WTC11 (cell line): ENCODE measurements at regions not wholly inside any gene's neighbourhood (a gene's known extent, or its start where the extent isn't known, plus 50 kb on each side); places are given as distances from the start of the nearest gene placed in this dataset.

Experiments used
- ATAC-seq: fragments of 200-7000 bp; cut with Tn5 transposase; 2 replicates; pipeline ENCODE4 v1.10.0; 2021; ENCODE audit warnings: mild to moderate bottlenecking, moderate library complexity
- CTCF ChIA-PET: fragments of 300-600 bp; sonication (Branson Sonifier 250); formaldehyde crosslinking; loops from one replicate; lab custom pipeline; 2021; ENCODE audit warnings: antibody characterized with exemption; lab: Charles Lee
- POLR2A ChIA-PET: fragments of 350-600 bp; sonication (Branson Sonifier 250); formaldehyde crosslinking; loops from one replicate; lab custom pipeline; 2021; ENCODE audit warnings: antibody characterized with exemption; lab: Charles Lee
- DNase-seq: peaks from one replicate; pipeline ENCODE4 v3.0.0; 2021; ENCODE audit warnings: low spot score
- H3K27ac Mint-ChIP-seq: 2 replicates; pipeline ENCODE4 v1.8.0; 2021; ENCODE audit warnings: mixed read lengths
- H3K27me3 Mint-ChIP-seq: 2 replicates; pipeline ENCODE4 v1.8.0; 2021; ENCODE audit warnings: low read depth, mild to moderate bottlenecking, moderate library complexity, mixed read lengths
- H3K36me3 Mint-ChIP-seq: 2 replicates; pipeline ENCODE4 v1.8.0; 2021; ENCODE audit warnings: mixed read lengths
- H3K4me1 Mint-ChIP-seq: 2 replicates; pipeline ENCODE4 v1.8.0; 2022; ENCODE audit warnings: mixed read lengths
- H3K4me3 Mint-ChIP-seq: 2 replicates; pipeline ENCODE4 v1.8.0; 2021; ENCODE audit warnings: mild to moderate bottlenecking, moderate library complexity, mixed read lengths
- H3K9me3 Mint-ChIP-seq: 2 replicates; pipeline ENCODE4 v1.8.0; 2021; ENCODE audit warnings: mixed read lengths
- AR ChIP-seq: fragments of 250-450 bp; sonication (Bioruptor Pico); IDR thresholded peaks from 2 replicates; pipeline ENCODE4 v1.9.0; 2021; ENCODE audit warnings: mild to moderate bottlenecking
- CREM ChIP-seq: sonication (generic); formaldehyde crosslinking; IDR thresholded peaks from 2 replicates; pipeline ENCODE4 v1.8.1; 2022; ENCODE audit warnings: mild to moderate bottlenecking, missing genetic modification reagents, moderate library complexity
- E2F5 ChIP-seq: sonication (generic); formaldehyde crosslinking; IDR thresholded peaks from 2 replicates; pipeline ENCODE4 v1.8.1; 2022; ENCODE audit warnings: mild to moderate bottlenecking, moderate library complexity, missing genetic modification reagents
- NFATC4 ChIP-seq: fragments of 250-450 bp; sonication (Bioruptor Pico); IDR thresholded peaks from 2 replicates; pipeline ENCODE4 v1.9.0; 2021; ENCODE audit warnings: mild to moderate bottlenecking
- PRDM15 ChIP-seq: sonication (generic); formaldehyde crosslinking; IDR thresholded peaks from 2 replicates; pipeline ENCODE4 v1.8.0; 2022; ENCODE audit warnings: missing genetic modification reagents
- SMAD3 ChIP-seq: sonication (generic); formaldehyde crosslinking; IDR thresholded peaks from 2 replicates; pipeline ENCODE4 v1.8.0; 2022; ENCODE audit warnings: missing genetic modification reagents, mild to moderate bottlenecking, borderline replicate concordance
- ZBTB21 ChIP-seq: sonication (generic); formaldehyde crosslinking; IDR thresholded peaks from 2 replicates; pipeline ENCODE4 v1.8.1; 2023; ENCODE audit warnings: mild to moderate bottlenecking, missing genetic modification reagents, borderline replicate concordance
- ZNF423 ChIP-seq: fragments of 250-450 bp; sonication (Bioruptor Pico); IDR thresholded peaks from 2 replicates; pipeline ENCODE4 v2.1.2; 2022; ENCODE audit warnings: mild to moderate bottlenecking, moderate library complexity
- ZNF532 ChIP-seq: fragments of 250-450 bp; sonication (Bioruptor Pico); IDR thresholded peaks from 2 replicates; pipeline ENCODE4 v1.9.0; 2021; ENCODE audit warnings: mild to moderate bottlenecking, borderline replicate concordance
- TF ChIP-seq, protein P1 (sequence below): fragments of 250-450 bp; sonication (Bioruptor Pico); conservative IDR thresholded peaks from 2 replicates; pipeline ENCODE4 v1.9.0; 2021; ENCODE audit warnings: mild to moderate bottlenecking
- TF ChIP-seq, protein P2 (sequence below): fragments of 250-450 bp; sonication (Bioruptor Pico); IDR thresholded peaks from 2 replicates; pipeline ENCODE4 v1.9.0; 2021; ENCODE audit warnings: mild to moderate bottlenecking
- TF ChIP-seq, protein P3 (sequence below): sonication (generic); formaldehyde crosslinking; IDR thresholded peaks from 2 replicates; pipeline ENCODE4 v1.8.1; 2022; ENCODE audit warnings: mild to moderate bottlenecking, missing genetic modification reagents, moderate library complexity, borderline replicate concordance
- TF ChIP-seq, protein P4 (sequence below): sonication (generic); formaldehyde crosslinking; IDR thresholded peaks from 2 replicates; pipeline ENCODE4 v1.8.0; 2022; ENCODE audit warnings: mild to moderate bottlenecking, missing genetic modification reagents

DNA sequence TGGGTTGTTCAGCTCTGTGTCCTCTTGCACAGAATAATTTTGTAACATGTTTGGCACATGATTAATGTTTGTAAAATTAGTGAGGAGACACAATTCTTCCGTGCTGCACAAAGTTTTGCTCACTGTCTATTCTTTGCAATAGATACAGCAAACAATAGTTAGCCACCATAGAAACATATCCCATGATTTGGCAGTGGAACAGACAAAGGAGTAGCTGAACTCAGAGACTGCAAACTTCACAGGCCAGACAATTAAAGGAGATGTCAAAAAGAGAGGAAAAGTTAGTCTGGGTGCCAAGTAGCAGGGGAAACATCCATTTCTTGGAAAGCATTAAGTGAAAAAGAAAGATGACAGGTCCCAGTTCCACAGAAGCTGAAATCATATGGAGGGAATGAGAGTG is 267.4 kb upstream of the NRXN1 start:
- no peak for ATAC-seq

GRCh38 chr2:51297488-51297887 is 265.6 kb upstream of the NRXN1 start:
- TF ChIP-seq CREM (CRISPR knock-in tag) (no peak), E2F5 (CRISPR knock-in tag) (no peak), NFATC4 (no peak)
- TF ChIP-seq, protein P1, sequence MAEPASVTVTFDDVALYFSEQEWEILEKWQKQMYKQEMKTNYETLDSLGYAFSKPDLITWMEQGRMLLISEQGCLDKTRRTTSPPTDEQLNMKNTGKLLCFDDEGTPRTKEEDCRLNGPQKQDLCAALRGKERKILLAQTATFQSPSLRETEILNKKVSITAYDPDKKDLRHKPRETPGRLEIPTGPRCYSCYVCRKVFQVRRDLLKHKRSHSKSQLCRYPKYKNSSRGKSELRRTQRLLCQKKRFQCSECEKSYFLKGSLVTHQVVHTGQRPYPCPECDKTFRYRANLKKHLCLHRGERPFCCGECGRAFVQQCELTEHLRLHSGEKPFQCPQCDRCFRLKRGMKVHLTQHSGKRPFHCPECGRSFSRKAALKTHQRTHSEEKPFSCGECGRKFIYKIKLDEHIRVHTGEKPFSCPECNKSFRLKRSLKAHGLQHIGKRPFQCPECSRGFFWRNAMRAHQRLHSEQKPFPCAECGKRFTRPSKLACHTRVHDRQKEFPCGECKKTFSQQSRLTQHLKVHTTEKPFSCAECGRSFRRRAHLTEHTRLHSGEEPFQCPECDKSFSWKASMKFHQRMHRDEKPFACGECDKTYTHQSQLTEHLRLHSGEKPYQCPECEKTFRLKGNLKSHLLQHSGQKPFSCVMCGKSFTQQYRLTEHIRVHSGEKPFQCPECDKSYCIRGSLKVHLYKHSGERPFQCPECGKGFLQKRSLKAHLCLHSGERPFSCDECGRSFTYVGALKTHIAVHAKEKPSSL (CRISPR knock-in tag), result no peak
- TF ChIP-seq, protein P2, sequence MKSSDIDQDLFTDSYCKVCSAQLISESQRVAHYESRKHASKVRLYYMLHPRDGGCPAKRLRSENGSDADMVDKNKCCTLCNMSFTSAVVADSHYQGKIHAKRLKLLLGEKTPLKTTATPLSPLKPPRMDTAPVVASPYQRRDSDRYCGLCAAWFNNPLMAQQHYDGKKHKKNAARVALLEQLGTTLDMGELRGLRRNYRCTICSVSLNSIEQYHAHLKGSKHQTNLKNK (CRISPR knock-in tag), result no peak
- H3K27me3 Mint-ChIP-seq, result 0 out of 2 replicates have a peak, but pooled peaks cover 7% of the 10 kb centered on the region
- H3K36me3 Mint-ChIP-seq, result no peaks in the 10 kb centered on the region
- ATAC-seq (no peak), DNase-seq (no peak)
- peak overlapping the region; percentile 1; the same call in 1 of the 2 replicates for H3K27ac Mint-ChIP-seq
- peaks cover 22% of the 10 kb centered on the region for H3K4me1 Mint-ChIP-seq
- H3K9me3 Mint-ChIP-seq, result no peaks in the 10 kb centered on the region
- ChIA-PET CTCF (no interaction called here), POLR2A (no interaction called here)
- no peak overlapping the region for H3K4me3 Mint-ChIP-seq

More for the DNA sequence above, 267.4 kb upstream of the NRXN1 start:
- no peaks in the 10 kb centered on the region for H3K36me3 Mint-ChIP-seq
- DNase-seq, result no peak
- CTCF ChIA-PET, result no interaction called here
- POLR2A ChIA-PET, result no interaction called here
- no peaks in the 10 kb centered on the region for H3K27me3 Mint-ChIP-seq
- H3K27ac Mint-ChIP-seq, result no peak overlapping the region
- no peak overlapping the region for H3K4me3 Mint-ChIP-seq
- peaks cover 10% of the 10 kb centered on the region for H3K4me1 Mint-ChIP-seq
- no peaks in the 10 kb centered on the region for H3K9me3 Mint-ChIP-seq
- TF ChIP-seq, protein P3, sequence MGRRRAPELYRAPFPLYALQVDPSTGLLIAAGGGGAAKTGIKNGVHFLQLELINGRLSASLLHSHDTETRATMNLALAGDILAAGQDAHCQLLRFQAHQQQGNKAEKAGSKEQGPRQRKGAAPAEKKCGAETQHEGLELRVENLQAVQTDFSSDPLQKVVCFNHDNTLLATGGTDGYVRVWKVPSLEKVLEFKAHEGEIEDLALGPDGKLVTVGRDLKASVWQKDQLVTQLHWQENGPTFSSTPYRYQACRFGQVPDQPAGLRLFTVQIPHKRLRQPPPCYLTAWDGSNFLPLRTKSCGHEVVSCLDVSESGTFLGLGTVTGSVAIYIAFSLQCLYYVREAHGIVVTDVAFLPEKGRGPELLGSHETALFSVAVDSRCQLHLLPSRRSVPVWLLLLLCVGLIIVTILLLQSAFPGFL (CRISPR knock-in tag), result no peak
- TF ChIP-seq, all 79 proteins: peak for 0

GRCh38 chr2:51293566-51294200 is 261.8 kb upstream of the NRXN1 start:
- H3K4me1 Mint-ChIP-seq, result peaks cover 47% of the 10 kb centered on the region
- H3K9me3 Mint-ChIP-seq, result peaks cover 10% of the 10 kb centered on the region
- ChIA-PET CTCF (no interaction called here), POLR2A (no interaction called here)
- H3K4me3 Mint-ChIP-seq, result no peak overlapping the region
- no peak overlapping the region for H3K27ac Mint-ChIP-seq
- ATAC-seq (no peak), DNase-seq (no peak)
- no peaks in the 10 kb centered on the region for H3K36me3 Mint-ChIP-seq
- H3K27me3 Mint-ChIP-seq, result peaks cover 18% of the 10 kb centered on the region
- no peak for TF ChIP-seq NFATC4
- TF ChIP-seq, protein P4, sequence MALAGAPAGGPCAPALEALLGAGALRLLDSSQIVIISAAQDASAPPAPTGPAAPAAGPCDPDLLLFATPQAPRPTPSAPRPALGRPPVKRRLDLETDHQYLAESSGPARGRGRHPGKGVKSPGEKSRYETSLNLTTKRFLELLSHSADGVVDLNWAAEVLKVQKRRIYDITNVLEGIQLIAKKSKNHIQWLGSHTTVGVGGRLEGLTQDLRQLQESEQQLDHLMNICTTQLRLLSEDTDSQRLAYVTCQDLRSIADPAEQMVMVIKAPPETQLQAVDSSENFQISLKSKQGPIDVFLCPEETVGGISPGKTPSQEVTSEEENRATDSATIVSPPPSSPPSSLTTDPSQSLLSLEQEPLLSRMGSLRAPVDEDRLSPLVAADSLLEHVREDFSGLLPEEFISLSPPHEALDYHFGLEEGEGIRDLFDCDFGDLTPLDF (CRISPR knock-in tag), result no peak
- TF ChIP-seq ZNF423, result no peak
- no peak for TF ChIP-seq ZNF532
- no peak for TF ChIP-seq ZBTB21
- TF ChIP-seq SMAD3 (CRISPR knock-in tag), result no peak
- no peak for TF ChIP-seq PRDM15 (CRISPR knock-in tag)
- no peak for TF ChIP-seq AR
